ENCODE measurements at regions not wholly inside any gene's neighbourhood (a gene's known extent, or its start where the extent isn't known, plus 50 kb on each side); places are given as distances from the start of the nearest gene placed in this dataset.

DNA sequence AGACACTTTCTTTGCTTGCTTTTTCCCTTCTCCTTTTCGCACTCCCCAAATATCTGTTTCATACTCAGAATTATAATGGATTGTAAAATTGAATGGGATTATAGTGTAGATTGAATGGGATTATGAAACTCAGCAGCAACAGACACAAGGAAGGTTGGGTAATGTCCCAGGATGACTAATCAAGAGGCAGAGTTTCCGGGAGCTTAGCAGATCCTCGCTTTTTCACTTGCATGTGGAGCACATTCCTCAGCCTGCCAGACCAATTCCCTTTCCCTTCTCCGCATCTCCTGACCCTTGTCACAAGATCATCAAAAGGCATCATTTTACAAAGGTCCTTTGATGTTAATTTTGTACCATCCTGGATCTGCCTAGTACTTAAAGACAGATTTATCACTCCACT lies 55.1 kb upstream of the SLC1A1 start:
- FAIRE-seq (no peak), DNase-seq (ENCODE audit: low spot score in 2 of 2) (no peak)

GRCh38 chr9:4433379-4433778 lies 56.9 kb upstream of the SLC1A1 start:
- DNase-seq (ENCODE audit: low spot score in 2 of 2) (no peak), FAIRE-seq (no peak)

GRCh38 chr9:4430432-4431261 lies 59.6 kb upstream of the SLC1A1 start:
- no peak for FAIRE-seq
- no peak for DNase-seq (ENCODE audit: low spot score in 2 of 2)

- no peak for DNase-seq (ENCODE audit: low spot score in 2 of 2)
- no peak for FAIRE-seq
Observed at GRCh38 chr9:4425319-4426045, 64.8 kb upstream of the SLC1A1 start.

DNA sequence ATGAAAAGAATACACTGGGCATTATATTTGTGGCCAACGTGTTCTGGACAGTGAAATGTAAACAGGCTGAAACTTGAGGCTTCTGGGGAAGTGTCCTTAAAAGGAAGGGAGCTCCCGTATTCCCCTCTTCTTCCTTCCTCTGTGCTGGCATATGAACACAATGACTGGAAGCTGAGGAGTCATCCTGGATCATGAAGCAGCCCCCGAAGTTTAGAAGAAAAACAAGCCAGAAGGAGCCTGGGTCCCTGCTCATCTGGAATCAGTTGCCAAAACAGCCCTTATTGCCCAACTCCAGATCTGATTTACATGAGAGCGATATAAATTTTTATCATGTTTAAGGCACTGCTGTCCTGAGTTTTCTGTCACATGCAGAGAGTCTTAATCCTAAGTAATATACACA lies 65.4 kb upstream of the SLC1A1 start:
- DNase-seq (ENCODE audit: low spot score in 2 of 2), result no peak
- no peak for FAIRE-seq

- DNase-seq (ENCODE audit: low spot score in 2 of 2), result no peak
Observed at GRCh38 chr9:4424038-4424437, 66.2 kb upstream of the SLC1A1 start.

DNA sequence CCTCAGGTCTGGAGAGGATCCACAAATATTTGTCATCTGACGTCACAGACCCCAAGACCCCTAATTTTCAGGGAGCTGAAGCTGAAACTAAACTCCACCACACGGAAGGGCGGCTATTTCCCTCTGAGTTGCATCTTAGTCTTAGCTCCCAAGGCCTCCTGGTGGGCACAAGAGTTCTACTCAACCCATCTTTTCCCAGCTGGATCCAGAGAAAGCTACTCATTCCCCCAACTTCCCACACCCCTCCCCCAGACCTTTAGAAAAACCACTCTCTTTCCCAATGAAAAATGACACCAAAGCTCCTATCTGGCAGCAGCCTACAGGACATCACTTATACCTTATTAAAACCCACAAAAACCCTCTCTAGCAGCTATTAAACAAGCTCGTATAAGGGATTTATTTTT lies 67.1 kb upstream of the SLC1A1 start:
- DNase-seq (ENCODE audit: low spot score in 2 of 2), result no peak
- FAIRE-seq, result no peak

More at GRCh38 chr9:4424038-4424437, 66.2 kb upstream of the SLC1A1 start:
- FAIRE-seq, result no peak

DNA sequence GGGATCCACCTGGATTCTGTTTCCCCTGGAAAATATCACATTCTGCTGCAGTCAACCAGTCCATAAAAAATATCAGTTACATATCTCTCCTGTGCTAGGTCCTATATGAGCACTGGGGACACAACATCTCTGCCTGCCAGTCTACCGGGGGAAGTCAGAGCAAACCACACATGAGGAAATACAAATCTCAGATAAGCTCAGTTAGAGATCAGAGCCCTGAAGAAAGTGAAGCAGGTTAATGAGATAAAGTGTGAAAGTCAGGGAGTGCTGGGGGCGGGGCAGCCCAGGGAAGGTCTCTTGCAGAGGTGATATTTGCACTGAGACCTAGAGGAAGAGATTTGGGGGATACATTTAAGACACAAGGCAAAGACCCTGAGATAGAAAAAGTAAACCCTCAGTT lies 67.8 kb upstream of the SLC1A1 start:
- DNase-seq (ENCODE audit: low spot score in 2 of 2) (no peak), FAIRE-seq (no peak)

DNA sequence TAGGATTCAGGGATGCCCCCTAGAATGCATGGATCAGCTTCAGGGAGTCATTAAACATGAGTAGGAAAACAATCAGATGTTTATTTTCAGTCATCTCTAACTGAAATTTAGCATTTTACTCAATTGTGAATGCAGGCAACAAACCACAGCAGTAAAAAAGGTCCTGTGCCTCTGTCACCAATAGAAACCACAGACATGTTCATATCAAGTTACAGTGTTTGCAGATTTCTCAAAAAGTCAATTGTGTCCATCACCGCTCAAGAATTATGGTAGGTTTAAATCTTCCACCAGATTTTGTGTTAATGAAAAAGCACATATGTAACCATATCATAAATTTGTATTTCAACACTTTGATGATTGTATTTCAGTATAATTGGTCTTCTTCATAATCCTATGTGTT lies 68.4 kb upstream of the SLC1A1 start:
- no peak for FAIRE-seq
- no peak for DNase-seq (ENCODE audit: low spot score in 2 of 2)

- FAIRE-seq (no peak), DNase-seq (ENCODE audit: low spot score in 2 of 2) (no peak)
Observed at GRCh38 chr9:4420351-4420750, 69.9 kb upstream of the SLC1A1 start.

- DNase-seq (ENCODE audit: low spot score in 2 of 2) (no peak), FAIRE-seq (no peak)
Observed at GRCh38 chr9:4417578-4418325, 72.5 kb upstream of the SLC1A1 start.

GRCh38 chr9:4416467-4416866 lies 73.8 kb upstream of the SLC1A1 start:
- no peak for FAIRE-seq

DNA sequence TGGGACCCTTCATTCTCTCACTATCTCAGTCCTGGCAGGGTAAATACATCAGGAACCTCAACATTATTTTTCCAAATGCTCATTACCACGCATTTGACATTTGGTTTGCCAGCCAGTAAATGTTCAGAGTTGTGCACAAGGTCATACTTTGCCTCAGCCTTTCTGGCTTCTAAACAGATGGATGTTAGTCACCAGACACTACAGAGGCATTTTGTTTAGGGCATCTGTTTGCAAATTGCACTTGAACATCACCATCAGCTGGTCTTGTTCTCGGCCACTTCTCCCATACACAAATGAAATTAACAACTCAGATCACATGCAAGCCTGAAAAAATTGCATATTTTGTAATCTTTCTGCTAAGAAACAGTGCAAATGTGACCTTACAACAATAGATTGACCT lies 75.0 kb upstream of the SLC1A1 start:
- DNase-seq (ENCODE audit: low spot score in 2 of 2), result no peak
- FAIRE-seq, result no peak

More at GRCh38 chr9:4416467-4416866, 73.8 kb upstream of the SLC1A1 start:
- no peak for DNase-seq (ENCODE audit: low spot score in 2 of 2)

DNA sequence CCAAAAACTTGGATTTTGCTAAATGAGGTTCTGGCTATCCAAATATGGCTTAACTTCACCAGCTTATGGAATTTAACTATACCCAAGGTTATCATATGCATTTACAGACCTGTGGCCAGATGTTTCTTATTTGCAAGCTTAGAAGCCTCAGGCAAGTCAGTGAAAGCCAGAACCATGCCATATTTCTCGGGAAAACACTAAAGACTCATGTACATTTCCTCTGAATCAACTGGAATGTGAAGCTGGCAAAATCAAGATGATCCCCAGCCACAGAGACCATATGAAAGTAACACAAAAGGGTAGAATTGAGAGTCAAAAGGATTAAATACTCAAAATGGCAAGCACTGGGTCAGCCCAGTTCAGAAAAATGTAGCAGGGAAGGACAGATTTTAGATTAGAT lies 76.4 kb upstream of the SLC1A1 start:
- no peak for DNase-seq (ENCODE audit: low spot score in 2 of 2)
- FAIRE-seq, result no peak

- FAIRE-seq (no peak), DNase-seq (ENCODE audit: low spot score in 2 of 2) (no peak)
Observed at GRCh38 chr9:4404156-4404555, 86.1 kb upstream of the SLC1A1 start.

- FAIRE-seq, result no peak
- no peak for DNase-seq (ENCODE audit: low spot score in 2 of 2)
Observed at GRCh38 chr9:4402501-4402900, 87.8 kb upstream of the SLC1A1 start.

- FAIRE-seq (no peak), DNase-seq (ENCODE audit: low spot score in 2 of 2) (no peak)
Observed at GRCh38 chr9:4400731-4401130, 89.5 kb upstream of the SLC1A1 start.

DNA sequence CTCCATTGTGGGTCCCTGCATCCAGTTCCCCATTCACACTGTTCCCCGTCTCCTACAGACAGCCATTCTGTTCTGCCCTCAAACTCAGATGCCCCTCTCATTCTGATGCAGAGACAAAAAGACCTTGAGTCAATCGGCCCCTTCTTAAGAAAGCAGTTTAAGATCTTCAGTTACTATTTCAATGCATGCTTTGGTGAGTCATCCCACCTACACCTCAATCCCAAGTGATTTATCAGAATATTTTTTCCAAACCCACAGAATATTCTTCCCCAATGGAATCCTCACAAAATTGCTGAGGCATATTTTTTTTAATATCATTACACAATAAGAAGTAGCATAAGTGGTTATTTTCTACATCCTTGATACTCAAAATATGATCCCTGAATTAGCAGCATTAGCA lies 92.4 kb upstream of the SLC1A1 start:
- FAIRE-seq (no peak), DNase-seq (ENCODE audit: low spot score in 2 of 2) (no peak)

GRCh38 chr9:4393806-4394523 lies 94.1 kb upstream of the GLIS3 start:
- FAIRE-seq (peak; percentile 79), DNase-seq (ENCODE audit: low spot score in 2 of 2) (no peak)

GRCh38 chr9:4389755-4390154 lies 89.9 kb upstream of the GLIS3 start:
- no peak for FAIRE-seq
- no peak for DNase-seq (ENCODE audit: low spot score in 2 of 2)

GRCh38 chr9:4389003-4389402 lies 89.1 kb upstream of the GLIS3 start:
- no peak for DNase-seq (ENCODE audit: low spot score in 2 of 2)
- FAIRE-seq, result no peak
